NCI-H748 (cell line): ENCODE measurements at regions not wholly inside any gene's neighbourhood (a gene's known extent, or its start where the extent isn't known, plus 50 kb on each side); places are given as distances from the start of the nearest gene placed in this dataset.
A peak's percentile ranks its signal among the peaks of the same experiment; 100 is the strongest.

Experiments used
- DNase-seq: peaks from one replicate; lab custom pipeline; 2025; ENCODE audit not compliant: unreplicated experiment; lab: John Stamatoyannopoulos, UW

GRCh38 chr5:98994611-98995010 lies 65.8 kb upstream of the CHD1 start:
- peak; percentile 58 for DNase-seq

DNA sequence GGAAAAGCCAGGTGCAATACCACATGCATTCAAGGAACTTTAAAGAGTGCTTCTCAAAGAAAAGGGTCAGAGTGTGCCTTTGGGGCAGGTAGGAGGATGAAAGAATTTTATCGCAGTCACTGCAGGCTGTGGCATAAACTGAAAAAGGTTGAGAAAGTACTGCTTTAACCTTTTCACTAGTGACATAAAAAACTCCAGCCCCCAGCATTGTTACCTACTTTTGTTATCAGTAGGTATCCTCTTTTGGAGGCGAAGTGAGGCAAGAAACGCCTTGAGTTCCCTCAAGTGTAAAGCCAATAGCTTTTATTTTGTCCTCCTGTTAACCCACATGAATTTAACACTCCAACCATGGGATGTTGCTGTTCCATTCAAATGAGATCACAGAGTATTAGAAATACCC lies 64.7 kb upstream of the CHD1 start:
- no peak for DNase-seq

- no peak for DNase-seq
These were observed 63.7 kb upstream of the CHD1 start for GRCh38 chr5:98992552-98992951.

- no peak for DNase-seq
These were observed 60.9 kb upstream of the CHD1 start for GRCh38 chr5:98989727-98990126.

DNA sequence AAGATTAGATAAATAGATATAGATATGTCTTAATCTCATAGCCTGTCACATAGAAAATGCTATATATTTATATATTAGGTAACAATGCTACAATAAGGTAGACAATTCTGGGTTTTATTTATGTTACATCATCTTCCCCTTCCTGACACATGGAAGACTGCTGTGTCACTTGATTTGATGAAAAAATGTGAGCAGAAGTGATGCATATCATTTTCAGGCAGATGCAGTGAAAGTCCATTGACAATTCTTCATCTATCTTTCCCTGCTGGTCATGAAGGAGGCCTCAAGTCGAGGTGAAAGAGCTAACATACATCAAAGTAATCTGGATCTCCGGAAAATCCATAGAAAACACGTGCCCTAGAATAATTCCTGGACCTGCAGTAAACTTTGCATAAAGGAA lies 57.8 kb upstream of the CHD1 start:
- DNase-seq = no peak

DNA sequence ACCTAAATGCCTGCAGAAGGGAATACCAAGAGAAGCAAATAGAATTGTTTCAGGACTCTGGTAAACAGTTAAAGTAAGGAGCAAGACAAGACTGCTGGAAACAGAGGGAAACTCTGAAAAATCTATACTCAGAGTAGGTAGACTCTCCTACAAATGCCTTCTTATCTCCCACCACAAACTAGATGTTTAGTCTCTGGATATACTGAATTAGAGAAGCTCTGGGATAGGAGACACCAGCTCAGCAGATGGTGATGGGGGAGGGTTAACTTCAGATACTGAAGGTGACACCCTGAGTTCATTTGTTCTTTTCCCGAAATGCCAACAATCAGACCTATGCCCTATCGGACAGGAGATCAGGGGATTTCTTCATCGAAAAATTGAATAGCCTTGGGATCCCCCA lies 54.1 kb upstream of the CHD1 start:
- DNase-seq = no peak
